Aorta (tissue), 5 donors: ENCODE measurements at regions not wholly inside any gene's neighbourhood (a gene's known extent, or its start where the extent isn't known, plus 50 kb on each side); places are given as distances from the start of the nearest gene placed in this dataset.
A peak's percentile ranks its signal among the peaks of the same experiment; 100 is the strongest.

Experiments
- ATAC-seq: fragments of 200-7000 bp; cut with Tn5 transposase; one replicate; pipeline ENCODE4 v1.9.1; 2022; ENCODE audit warnings: moderate library complexity; ENCODE audit not compliant: low FRiP score
- DNase-seq, 2 donors: peaks; one replicate each; pipeline ENCODE4 v3.0.0-alpha.2; 2020
- H3K27ac ChIP-seq, 2 donors: one replicate each; pipeline ENCODE4 v1.5.1; 2013; ENCODE audit warnings: low read length in 2 of 2, mild to moderate bottlenecking in 2 of 2, moderate library complexity in 2 of 2, control low read depth in 1 of 2, inconsistent platforms in 1 of 2, low read depth in 1 of 2
- H3K27me3 ChIP-seq, 2 donors: one replicate each; pipeline ENCODE4 v1.6.1; 2013; ENCODE audit warnings: control low read depth in 1 of 2, low read length in 1 of 2, mild to moderate bottlenecking in 1 of 2, moderate library complexity in 1 of 2; ENCODE audit not compliant: insufficient read depth in 2 of 2, control insufficient read depth in 1 of 2
- H3K36me3 ChIP-seq, 2 donors: one replicate each; pipeline ENCODE4 v1.6.1; 2013; ENCODE audit warnings: control low read depth in 1 of 2, low read length in 1 of 2, mild to moderate bottlenecking in 1 of 2; ENCODE audit not compliant: insufficient read depth in 2 of 2, control insufficient read depth in 1 of 2
- H3K4me1 ChIP-seq, 2 donors: one replicate each; pipeline ENCODE4 v1.6.1; 2013; ENCODE audit warnings: low read length in 2 of 2, control low read depth in 1 of 2, mild to moderate bottlenecking in 1 of 2, moderate library complexity in 1 of 2; ENCODE audit not compliant: insufficient read depth in 2 of 2, control insufficient read depth in 1 of 2
- H3K4me3 ChIP-seq, 2 donors: one replicate each; pipeline ENCODE4 v1.5.1; 2013; ENCODE audit warnings: low read length in 2 of 2, control low read depth in 1 of 2, mild to moderate bottlenecking in 1 of 2
- H3K9me3 ChIP-seq: one replicate; pipeline ENCODE4 v1.6.1; 2013; ENCODE audit warnings: mild to moderate bottlenecking, low read length; ENCODE audit not compliant: control insufficient read depth
- WGBS, 2 donors: extraction: QIAGEN DNeasy Blood & Tissue Kit; methylation state at CpG; one replicate each; pipeline ENCODE4 v1.1.7; 2013; 5-methylcytosine and 5-hydroxymethylcytosine counted together
- intact Hi-C, 2 donors: fragments of 100-400 bp; cut with DNase I; formaldehyde crosslinking; loops; one replicate each; pipeline versions ENCODE4 v1.14.2 to v1.15.0; 2022
- donor health status: healthy with polysubstance abuse.
- donor health status: Bipolar disorder and iron deficiency.
- donor health status: DM: no; HTN: no; CAD: no.
- donor health status: DM: no; HTN: no; CAD: no.
- donor health status: DM: yes; HTN: yes; CAD: no.

DNA sequence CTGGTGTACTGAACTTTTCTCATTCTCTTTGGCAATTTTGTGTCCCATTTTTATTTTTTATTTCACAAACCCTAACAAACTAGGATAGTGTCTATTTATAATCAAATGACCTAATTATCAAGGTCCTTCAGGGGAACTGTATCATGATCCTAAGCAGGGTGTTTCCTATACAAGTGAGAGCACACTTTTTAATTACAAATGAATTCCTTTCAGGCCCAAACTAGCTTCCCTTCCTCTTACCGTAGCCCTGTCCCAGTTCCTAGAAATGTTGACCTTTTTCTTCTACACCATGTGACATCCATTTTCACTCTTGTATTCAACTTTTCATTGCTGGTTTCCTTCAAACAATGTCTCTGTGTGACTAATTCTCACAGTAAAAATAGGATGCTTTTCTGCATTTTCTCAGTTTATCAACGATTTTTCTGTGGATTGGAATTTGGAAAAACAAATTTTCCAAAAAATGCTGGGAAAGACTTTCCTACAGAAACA, 411.4 kb downstream of the CCDC91 start:
- H3K4me3 ChIP-seq = no peak overlapping the region
- H3K27ac ChIP-seq = no peak overlapping the region
- DNase-seq = no peak
- H3K4me1 ChIP-seq = no peaks in the 10 kb centered on the region
- no peak for ATAC-seq
- H3K36me3 ChIP-seq = no peaks in the 10 kb centered on the region
- no peaks in the 10 kb centered on the region for H3K27me3 ChIP-seq
- no peaks in the 10 kb centered on the region for H3K9me3 ChIP-seq
- intact Hi-C loops = no loop called here
- WGBS, 2 donors = 35 to 44% methylated on average over 2 of the region's 2 CpGs

GRCh38 chr12:28602786-28603185, 412.5 kb downstream of the CCDC91 start:
- Histone ChIP-seq H3K9me3 (no peaks in the 10 kb centered on the region), H3K4me3 (no peak overlapping the region), H3K36me3 (no peaks in the 10 kb centered on the region), H3K27ac (no peak overlapping the region), H3K27me3 (no peaks in the 10 kb centered on the region), H3K4me1 (no peaks in the 10 kb centered on the region)
- 70 to 80% methylated on average over 4 of the region's 4 CpGs for WGBS, 2 donors
- intact Hi-C loops = no loop called here
- DNase-seq (no peak), ATAC-seq (no peak)

GRCh38 chr12:28603239-28603638, 413.0 kb downstream of the CCDC91 start:
- Histone ChIP-seq H3K4me3 (no peak overlapping the region), H3K36me3 (no peaks in the 10 kb centered on the region), H3K27ac (no peak overlapping the region), H3K4me1 (no peaks in the 10 kb centered on the region), H3K27me3 (no peaks in the 10 kb centered on the region), H3K9me3 (no peaks in the 10 kb centered on the region)
- WGBS, 2 donors = 75 to 81% methylated on average over 5 of the region's 5 CpGs
- intact Hi-C loops = no loop called here
- DNase-seq = no peak
- ATAC-seq = no peak

GRCh38 chr12:28603801-28604200, 413.5 kb downstream of the CCDC91 start:
- WGBS, 2 donors = 88 to 95% methylated on average over 1 of the region's 1 CpG
- no peaks in the 10 kb centered on the region for H3K36me3 ChIP-seq
- no peaks in the 10 kb centered on the region for H3K27me3 ChIP-seq
- no peak overlapping the region for H3K4me3 ChIP-seq
- intact Hi-C loops = no loop called here
- no peak for ATAC-seq
- H3K4me1 ChIP-seq = no peaks in the 10 kb centered on the region
- peaks cover 2% of the 10 kb centered on the region for H3K9me3 ChIP-seq
- DNase-seq = no peak
- H3K27ac ChIP-seq = no peak overlapping the region

DNA sequence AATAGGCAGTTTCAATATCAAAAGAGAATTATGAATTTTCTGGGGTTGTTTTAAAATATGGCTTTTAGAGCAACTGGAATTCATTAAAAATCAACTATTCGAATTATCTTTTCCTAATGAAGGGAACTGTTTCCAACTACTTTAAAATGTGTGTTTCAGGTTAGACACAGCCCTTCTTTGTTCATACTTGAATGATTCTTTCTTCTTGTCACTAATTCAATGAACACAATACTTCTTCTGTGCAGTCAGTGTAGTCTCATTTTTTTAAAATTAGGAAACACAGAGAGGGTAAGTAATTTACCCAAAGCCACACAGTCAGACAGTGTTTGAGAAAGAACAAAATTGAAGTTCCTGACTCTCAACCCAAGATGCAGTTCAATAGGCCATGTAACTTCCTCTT, 414.0 kb downstream of the CCDC91 start:
- Histone ChIP-seq H3K4me1 (no peaks in the 10 kb centered on the region), H3K36me3 (no peaks in the 10 kb centered on the region), H3K27ac (no peak overlapping the region), H3K4me3 (no peak overlapping the region), H3K9me3 (peaks cover 2% of the 10 kb centered on the region), H3K27me3 (no peaks in the 10 kb centered on the region)
- intact Hi-C loops = no loop called here
- ATAC-seq (no peak), DNase-seq (no peak)
- WGBS, 2 donors = 88 to 92% methylated on average over 1 of the region's 1 CpG

DNA sequence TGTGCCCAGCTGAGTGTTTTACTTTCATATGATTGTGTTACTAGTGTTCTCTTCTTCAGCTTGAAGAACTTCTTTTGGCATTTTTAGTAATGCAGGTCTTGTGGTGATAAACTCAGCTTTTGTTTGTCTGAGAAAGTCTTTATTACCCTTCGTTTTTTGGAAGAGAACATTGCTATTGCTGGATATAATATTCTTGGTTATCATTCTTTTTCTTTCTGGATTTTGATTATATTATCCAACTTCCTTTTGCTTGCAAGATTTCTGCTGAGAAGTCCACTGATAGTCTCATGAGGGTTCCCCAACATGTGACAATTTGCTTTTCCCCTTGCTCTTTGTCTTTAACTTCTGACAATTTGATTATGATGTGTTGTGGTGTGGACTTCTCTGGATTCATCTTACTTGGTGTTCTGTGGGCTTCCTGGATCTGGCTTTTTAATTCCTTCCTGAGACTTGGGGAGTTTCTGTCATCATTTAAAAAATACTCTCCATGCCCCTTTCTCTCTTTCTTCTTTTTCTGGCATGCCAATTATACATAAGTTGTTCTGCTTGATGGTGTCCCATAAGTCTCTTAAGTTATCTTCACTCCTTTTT, 416.8 kb downstream of the CCDC91 start:
- peaks cover 2% of the 10 kb centered on the region for H3K9me3 ChIP-seq
- intact Hi-C loops = no loop called here
- H3K36me3 ChIP-seq = no peaks in the 10 kb centered on the region
- ATAC-seq (no peak), DNase-seq (no peak)
- no peaks in the 10 kb centered on the region for H3K27me3 ChIP-seq
- no peak overlapping the region for H3K27ac ChIP-seq
- H3K4me3 ChIP-seq = no peak overlapping the region
- H3K4me1 ChIP-seq = no peaks in the 10 kb centered on the region
- 76% methylated on average over 1 of the region's 1 CpG for WGBS, 2 donors

DNA sequence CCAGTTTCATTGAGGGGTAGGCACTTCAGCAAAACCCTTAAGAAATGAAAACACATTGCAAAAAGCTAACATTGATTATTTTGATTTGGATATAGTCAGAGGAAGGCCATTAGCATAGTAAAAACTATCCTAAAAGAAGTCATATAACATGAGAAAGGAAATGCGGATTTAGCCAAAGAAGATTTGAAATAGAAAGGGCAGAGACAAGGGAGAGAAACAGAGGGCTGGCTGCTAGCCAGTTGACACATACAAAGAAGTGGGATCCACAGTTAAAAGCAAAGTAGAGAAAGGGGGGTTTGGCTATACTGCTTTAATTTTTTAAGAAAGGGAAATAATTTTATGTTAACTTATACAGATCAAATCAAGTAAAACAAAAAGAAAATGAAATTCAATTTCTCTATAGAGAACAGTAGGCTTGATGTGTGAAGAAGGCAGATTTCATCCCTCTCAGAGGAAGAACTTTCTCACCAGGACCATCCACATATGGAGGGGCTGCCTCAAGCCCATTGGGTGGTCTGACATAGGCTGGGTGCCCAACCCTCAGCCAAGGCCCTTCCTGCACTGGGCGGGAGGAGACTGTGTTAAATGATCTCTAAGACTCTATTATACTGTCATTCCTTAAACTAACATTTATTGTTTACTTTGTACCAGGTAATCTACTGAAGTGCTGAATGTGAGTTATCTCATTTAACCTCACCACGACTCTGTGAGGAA, 420.3 kb downstream of the CCDC91 start:
- 51 to 60% methylated on average over 3 of the region's 3 CpGs for WGBS, 2 donors
- ATAC-seq = no peak

GRCh38 chr12:28611115-28611435, 420.8 kb downstream of the CCDC91 start:
- H3K27ac ChIP-seq = no peak overlapping the region
- H3K36me3 ChIP-seq = no peaks in the 10 kb centered on the region
- no peaks in the 10 kb centered on the region for H3K4me1 ChIP-seq
- H3K9me3 ChIP-seq = peaks cover 2% of the 10 kb centered on the region
- no peaks in the 10 kb centered on the region for H3K27me3 ChIP-seq
- intact Hi-C loops = no loop called here
- no peak for DNase-seq
- ATAC-seq = peak; percentile 38
- H3K4me3 ChIP-seq = no peak overlapping the region

More for the DNA sequence above, 420.3 kb downstream of the CCDC91 start:
- Histone ChIP-seq H3K4me3 (no peak overlapping the region), H3K9me3 (peaks cover 2% of the 10 kb centered on the region), H3K27me3 (no peaks in the 10 kb centered on the region), H3K27ac (no peak overlapping the region), H3K36me3 (no peaks in the 10 kb centered on the region), H3K4me1 (no peaks in the 10 kb centered on the region)
- DNase-seq = no peak
- intact Hi-C loops = no loop called here

DNA sequence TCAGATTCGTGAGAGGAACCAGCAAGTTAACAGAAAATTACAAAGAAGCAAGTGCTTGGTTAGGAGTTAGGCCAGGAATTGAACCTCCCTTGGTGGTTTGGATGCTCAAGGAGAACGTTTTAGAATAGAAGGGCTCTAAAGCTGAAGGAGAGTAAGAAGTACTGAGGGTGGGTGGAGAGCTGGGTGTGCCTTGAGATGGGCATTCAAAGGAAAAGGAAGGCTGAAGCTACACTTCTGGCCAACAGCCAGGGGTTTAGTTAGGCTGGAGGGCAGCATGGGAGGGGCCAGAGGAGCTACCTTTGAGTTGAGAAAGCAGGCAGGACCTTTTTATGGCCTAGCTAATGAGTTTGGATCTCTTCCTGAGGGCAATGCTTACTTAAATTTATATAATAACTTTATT, 421.2 kb downstream of the CCDC91 start:
- 66 to 71% methylated on average over 2 of the region's 2 CpGs for WGBS, 2 donors

More for the DNA sequence above, 421.2 kb downstream of the CCDC91 start:
- intact Hi-C loops = no loop called here
- no peaks in the 10 kb centered on the region for H3K36me3 ChIP-seq
- no peaks in the 10 kb centered on the region for H3K27me3 ChIP-seq
- H3K4me1 ChIP-seq = no peaks in the 10 kb centered on the region
- ATAC-seq (peak; percentile 26), DNase-seq (no peak)
- H3K27ac ChIP-seq = no peak overlapping the region
- peaks cover 2% of the 10 kb centered on the region for H3K9me3 ChIP-seq
- no peak overlapping the region for H3K4me3 ChIP-seq
